ENCODE measurements at regions not wholly inside any gene's neighbourhood (a gene's known extent, or its start where the extent isn't known, plus 50 kb on each side); places are given as distances from the start of the nearest gene placed in this dataset.

DNA sequence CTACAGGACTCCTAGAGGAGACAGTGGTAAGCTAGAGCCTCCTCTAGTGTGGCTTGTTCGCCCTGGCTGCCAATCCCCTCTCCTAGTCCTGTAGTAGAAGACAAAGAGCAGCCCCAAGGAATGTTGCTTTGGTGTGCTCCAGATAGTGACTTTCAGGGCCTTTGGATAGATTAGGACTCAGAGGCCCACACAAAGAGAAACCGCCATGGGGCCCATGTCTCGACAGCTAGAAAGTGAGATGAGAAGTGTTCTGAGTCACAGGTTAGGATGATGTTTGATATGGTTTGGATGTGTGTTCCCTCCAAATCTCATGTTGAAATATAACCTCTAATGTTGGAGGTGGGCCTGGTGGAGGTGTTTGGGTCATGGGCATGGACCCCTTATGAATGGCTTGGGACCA, 51.8 kb upstream of the JDP2 start:
- TF ChIP-seq, protein P1, sequence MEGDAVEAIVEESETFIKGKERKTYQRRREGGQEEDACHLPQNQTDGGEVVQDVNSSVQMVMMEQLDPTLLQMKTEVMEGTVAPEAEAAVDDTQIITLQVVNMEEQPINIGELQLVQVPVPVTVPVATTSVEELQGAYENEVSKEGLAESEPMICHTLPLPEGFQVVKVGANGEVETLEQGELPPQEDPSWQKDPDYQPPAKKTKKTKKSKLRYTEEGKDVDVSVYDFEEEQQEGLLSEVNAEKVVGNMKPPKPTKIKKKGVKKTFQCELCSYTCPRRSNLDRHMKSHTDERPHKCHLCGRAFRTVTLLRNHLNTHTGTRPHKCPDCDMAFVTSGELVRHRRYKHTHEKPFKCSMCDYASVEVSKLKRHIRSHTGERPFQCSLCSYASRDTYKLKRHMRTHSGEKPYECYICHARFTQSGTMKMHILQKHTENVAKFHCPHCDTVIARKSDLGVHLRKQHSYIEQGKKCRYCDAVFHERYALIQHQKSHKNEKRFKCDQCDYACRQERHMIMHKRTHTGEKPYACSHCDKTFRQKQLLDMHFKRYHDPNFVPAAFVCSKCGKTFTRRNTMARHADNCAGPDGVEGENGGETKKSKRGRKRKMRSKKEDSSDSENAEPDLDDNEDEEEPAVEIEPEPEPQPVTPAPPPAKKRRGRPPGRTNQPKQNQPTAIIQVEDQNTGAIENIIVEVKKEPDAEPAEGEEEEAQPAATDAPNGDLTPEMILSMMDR (conservative IDR thresholded peaks at IDR 0.05), result no peak
- Histone ChIP-seq H3K27me3 (ENCODE audit: insufficient read depth, low read length) (no peaks in the 10 kb centered on the region), H3K14ac (ENCODE audit: insufficient read depth, low read length) (no peak overlapping the region), H2BK20ac (ENCODE audit: low read depth, low read length, poor library complexity, severe bottlenecking) (no peak overlapping the region), H3T11ph (ENCODE audit: low read length) (no peak overlapping the region), H3K4me1 (ENCODE audit: insufficient read depth, low read length) (no peaks in the 10 kb centered on the region), H3K56ac (ENCODE audit: insufficient read length, low read depth, low read length) (no peak overlapping the region), H2BK15ac (ENCODE audit: low read depth, low read length) (no peak overlapping the region), H2AK5ac (ENCODE audit: insufficient read length, low read length) (no peak overlapping the region), H4K5ac (ENCODE audit: insufficient read length, low read depth, low read length) (no peak overlapping the region), H4K91ac (ENCODE audit: insufficient read length, low read depth, low read length) (no peak overlapping the region), H3K9ac (ENCODE audit: extremely low read depth, insufficient read length, low read length) (no peak overlapping the region), H3K4me2 (ENCODE audit: insufficient read depth, insufficient read length, low read length) (no peak overlapping the region), H4K8ac (replicated peaks; ENCODE audit: insufficient read length, low read depth, low read length) (no peak overlapping the region), H3K27ac (ENCODE audit: insufficient read length, low read depth, low read length) (no peak overlapping the region), H3K18ac (ENCODE audit: insufficient read length, low read depth, low read length) (no peak overlapping the region), H3K4ac (ENCODE audit: low read depth, low read length) (no peak overlapping the region), H2BK120ac (ENCODE audit: low read depth, low read length, poor library complexity, severe bottlenecking) (no peak overlapping the region), H3K9me3 (ENCODE audit: control insufficient read depth, low read depth, low read length) (no peaks in the 10 kb centered on the region), H3K23me2 (ENCODE audit: insufficient read length, low read depth, low read length, poor library complexity, severe bottlenecking) (no peaks in the 10 kb centered on the region), H2BK12ac (ENCODE audit: insufficient read length, low read depth, low read length) (no peak overlapping the region), H3K23ac (ENCODE audit: insufficient read length, low read depth, low read length) (no peak overlapping the region), H2BK5ac (ENCODE audit: insufficient read length, low read length) (no peak overlapping the region), H3K79me1 (ENCODE audit: insufficient read depth, low read depth, low read length, poor library complexity, severe bottlenecking) (no peaks in the 10 kb centered on the region), H4K20me1 (ENCODE audit: control insufficient read depth, insufficient read depth, insufficient read length) (no peaks in the 10 kb centered on the region), H2AFZ (ENCODE audit: low read length) (no peak overlapping the region), H3K79me2 (ENCODE audit: insufficient read depth, low read length) (no peaks in the 10 kb centered on the region)
- no peak overlapping the region for H3K4me3 Mint-ChIP-seq
- H3K36me3 Mint-ChIP-seq (ENCODE audit: insufficient read depth in 1 of 3, low read depth in 3 of 3), result no peaks in the 10 kb centered on the region
- no peak overlapping the region for H3K27ac Mint-ChIP-seq
- no CpG with 5 or more reads among the region's 3 CpGs for WGBS (ENCODE audit: extremely low coverage, insufficient read length, low lambda C conversion rate)
- no peaks in the 10 kb centered on the region for H3K9me3 Mint-ChIP-seq
- no peak for DNase-seq
- H3K27me3 Mint-ChIP-seq (ENCODE audit: low read depth), result peaks cover 9% of the 10 kb centered on the region
- peaks cover 11 to 13% of the 10 kb centered on the region in 2 experiments for H3K4me1 Mint-ChIP-seq

All from H9 (cell line).